Stimulated activated CD4-positive, alpha-beta T cell treated with anti-CD3 and anti-CD28 coated beads, Interleukin-2, amount 100 ng/mL, for 24 hours (primary cell): ENCODE measurements at regions not wholly inside any gene's neighbourhood (a gene's known extent, or its start where the extent isn't known, plus 50 kb on each side); places are given as distances from the start of the nearest gene placed in this dataset.

ENCODE experiments used
- DNase-seq, 2 donors: peaks; one replicate each; pipeline ENCODE4 v3.0.0-alpha.2; 2020

DNA sequence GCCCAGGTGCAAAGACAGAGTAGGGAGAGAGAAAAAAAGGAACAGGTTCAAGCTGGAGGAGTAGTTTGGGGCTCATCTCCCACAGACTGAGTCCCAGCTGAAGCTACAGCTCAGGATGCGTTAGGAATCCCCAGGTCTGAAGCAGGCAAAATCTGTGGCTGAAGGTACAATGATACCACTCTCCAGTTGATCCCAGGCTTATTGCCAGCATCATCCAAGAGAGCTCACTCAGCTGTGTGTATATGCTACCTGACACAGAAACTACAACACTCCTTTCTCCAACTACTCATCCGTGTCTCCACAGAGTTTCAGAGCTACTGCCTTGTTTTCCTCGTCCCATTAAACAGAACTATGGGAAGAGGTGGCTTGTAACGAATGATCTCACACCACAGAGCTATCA, 851.3 kb downstream of the GRID1 start:
- no peak for DNase-seq

DNA sequence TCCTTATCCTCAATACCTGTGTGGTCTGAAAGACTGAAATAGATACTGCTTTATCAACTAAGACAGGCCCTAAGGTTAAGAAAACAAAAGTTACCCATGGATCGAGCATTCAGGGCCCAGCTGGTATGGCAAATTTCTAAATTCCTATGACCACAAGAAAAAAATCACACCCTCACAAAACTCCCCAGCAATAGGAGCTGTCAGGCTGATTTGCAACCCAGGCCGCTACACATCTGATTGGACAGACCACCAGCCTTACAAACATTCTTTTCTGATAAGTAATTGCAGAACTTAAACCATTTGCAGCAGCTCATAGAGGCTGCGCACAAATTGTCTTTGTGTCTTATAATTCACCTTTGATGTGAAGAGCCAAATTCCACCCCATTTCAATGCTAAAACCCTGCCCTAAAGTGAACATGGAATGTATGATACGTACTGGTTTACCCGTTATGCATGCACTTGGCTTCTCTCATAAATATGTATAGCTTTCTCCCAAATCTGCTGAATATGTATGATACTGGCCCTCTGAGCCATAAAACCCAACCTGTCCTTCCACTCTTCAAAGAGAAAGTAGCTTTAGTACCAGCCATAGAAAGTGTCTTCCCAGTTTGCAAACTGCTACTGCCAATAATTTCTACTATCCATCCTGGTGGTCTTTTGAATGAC, 842.5 kb downstream of the GRID1 start:
- DNase-seq: no peak

- DNase-seq: no peak
Measured at GRCh38 chr10:85527616-85528317, 838.8 kb downstream of the GRID1 start.

DNA sequence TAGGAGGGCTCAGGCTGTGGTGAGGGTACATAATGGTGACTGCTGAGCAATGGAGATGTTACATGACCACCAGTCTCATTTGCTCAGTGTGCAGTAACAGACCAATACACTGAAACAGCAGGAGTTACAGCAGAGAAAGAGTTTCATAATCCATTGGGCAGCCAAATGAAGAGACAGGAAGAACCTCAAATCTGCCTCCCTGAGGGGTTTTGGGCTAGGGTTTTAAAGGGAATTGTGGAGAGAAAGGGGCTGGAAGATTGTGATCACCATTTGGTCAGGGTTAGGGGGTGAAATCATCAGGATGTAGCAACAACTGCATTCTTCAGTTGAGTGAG, 838.3 kb downstream of the GRID1 start:
- DNase-seq: no peak

DNA sequence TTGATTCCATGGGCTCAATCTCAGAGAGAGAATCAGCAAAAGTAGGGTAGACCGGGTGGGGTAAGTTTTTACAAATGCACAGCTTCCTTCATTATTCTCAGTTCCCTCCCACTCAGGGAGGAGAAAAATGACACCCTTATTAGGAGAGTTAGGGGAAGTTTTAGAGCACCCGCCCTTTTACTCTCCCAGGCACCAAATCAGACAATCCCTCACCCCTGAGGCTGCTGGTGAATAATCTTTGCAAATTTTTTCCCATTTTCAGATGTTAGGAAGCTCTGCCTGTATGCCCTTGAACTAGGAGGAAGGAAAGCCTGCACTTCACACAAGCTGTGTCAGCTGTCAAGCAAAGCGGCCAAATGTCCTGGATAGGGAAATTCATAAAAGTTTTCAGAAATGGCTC, 834.9 kb downstream of the GRID1 start:
- DNase-seq: no peak

GRCh38 chr10:85532773-85533172, 833.8 kb downstream of the GRID1 start:
- DNase-seq: no peak

DNA sequence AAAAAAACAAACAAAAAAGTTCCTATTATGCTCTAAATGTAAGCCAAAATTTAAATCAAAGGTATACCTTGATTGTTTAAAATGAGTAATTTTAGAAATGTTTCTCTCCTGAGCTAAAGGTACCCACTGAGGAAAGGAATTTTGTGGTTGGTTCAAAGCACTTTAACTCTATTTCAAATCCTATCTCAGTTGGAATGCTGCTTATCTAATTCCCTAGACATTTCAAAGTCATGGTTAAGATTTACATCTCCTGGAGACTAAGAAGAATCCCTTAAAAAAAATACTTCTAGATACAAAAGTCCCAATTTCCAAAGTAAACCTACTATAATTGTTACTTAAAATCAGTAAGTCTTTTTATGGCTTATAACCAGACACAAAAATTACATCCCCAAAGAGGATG, 830.7 kb downstream of the GRID1 start:
- DNase-seq: no peak

GRCh38 chr10:85537561-85537960, 829.0 kb downstream of the GRID1 start:
- DNase-seq: no peak

- no peak for DNase-seq
Measured at GRCh38 chr10:85538601-85539000, 828.0 kb downstream of the GRID1 start.

DNA sequence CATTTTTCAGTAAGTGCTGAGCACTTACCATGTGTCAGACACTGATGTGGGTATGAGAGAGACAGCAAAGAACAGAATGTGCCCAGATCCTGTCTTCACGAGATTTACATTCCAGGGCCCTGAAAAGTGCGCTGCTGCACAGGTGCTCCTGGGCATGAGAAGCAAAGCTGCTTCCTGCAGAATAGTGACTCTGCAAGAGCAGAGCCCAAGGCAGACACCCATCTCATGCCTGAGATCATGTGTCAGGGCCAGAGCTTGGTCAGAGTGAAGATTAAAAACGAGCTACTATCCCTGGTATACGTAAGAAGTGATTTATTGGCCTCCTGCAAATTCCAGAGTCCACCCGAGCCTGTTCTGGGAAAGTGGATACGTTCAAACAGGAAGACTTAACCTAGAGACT, 824.4 kb downstream of the GRID1 start:
- no peak for DNase-seq

DNA sequence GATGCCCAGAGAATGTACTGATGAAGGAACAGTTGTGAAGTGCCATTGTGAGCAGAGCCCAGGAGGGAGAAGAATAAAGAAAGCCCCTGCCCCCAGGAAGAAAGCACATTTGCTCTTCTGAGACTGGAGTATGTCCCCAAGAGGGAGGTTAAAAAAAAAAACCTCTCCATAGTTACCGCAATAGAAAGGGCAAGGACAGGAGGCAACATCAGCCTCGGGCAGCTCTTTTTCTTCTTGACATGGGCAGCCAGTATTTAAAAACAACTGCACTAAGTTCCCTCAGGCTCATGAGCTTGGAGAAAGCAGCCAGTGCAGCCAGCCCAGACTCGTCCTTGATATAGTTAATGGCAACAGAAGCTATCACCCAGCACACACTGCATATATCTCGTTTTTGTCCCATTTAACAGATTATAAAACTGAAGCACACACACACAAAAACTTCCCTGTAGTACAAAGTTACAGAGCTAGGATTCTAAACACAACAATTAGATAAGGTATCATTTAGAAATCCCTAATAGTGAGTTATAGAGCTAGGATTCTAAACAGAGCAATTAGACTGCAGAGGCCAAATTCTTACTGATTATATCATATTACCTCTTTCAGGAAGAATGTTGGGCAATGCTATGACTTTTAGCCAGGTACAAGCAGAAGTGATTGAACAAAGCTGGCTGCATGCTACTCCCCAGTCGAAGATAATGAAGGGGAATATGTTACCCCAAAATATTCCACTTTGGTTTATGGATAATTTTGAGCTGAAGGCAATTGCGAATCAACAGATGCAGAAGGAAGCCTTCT, 823.5 kb downstream of the GRID1 start:
- DNase-seq: no peak

GRCh38 chr10:85544956-85545355, 821.6 kb downstream of the GRID1 start:
- no peak for DNase-seq

DNA sequence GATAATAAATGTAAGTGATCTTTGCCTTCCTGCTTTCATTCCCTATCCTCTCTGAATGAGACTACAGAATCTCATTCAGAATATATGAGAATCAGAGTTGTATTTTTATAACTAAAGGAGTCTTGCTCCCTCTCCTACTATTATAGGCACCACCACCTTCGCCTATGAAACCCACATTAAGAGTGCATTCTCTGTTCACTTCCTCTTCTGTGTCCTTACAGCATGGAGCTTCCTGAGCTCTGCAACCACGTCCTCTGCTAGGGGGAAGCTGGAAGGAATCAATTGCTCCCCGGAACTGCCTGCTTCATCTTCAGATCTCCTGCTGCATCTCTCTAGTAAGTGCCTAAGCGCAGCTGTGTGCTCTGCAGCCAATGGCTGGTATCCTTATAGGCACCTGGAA, 820.7 kb downstream of the GRID1 start:
- DNase-seq: no peak

GRCh38 chr10:85547460-85548023, 819.1 kb downstream of the GRID1 start:
- DNase-seq: no peak

DNA sequence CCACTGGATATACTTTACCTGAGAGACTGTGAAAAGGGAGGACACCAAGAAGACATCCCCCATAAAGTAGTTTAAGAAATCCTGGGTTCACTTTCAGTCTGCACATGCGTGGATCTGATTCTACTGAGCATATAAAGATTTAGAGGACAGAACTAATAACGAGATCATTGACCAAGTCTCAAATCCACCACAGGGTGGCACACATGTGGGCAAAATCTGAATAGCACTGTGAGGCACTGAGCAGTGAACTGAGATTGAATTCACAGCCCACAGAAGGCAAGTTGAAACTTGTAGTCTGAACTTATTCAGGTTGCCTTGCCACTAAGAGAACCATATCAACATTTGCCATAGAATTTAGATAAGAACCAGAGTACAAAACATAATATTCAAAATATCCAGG, 818.6 kb downstream of the GRID1 start:
- peak in 1 of 2 donors; percentile 5 for DNase-seq
